SK-MEL-5 (cell line): ENCODE measurements at regions not wholly inside any gene's neighbourhood (a gene's known extent, or its start where the extent isn't known, plus 50 kb on each side); places are given as distances from the start of the nearest gene placed in this dataset.

Experiments
- DNase-seq: peaks from one replicate; pipeline ENCODE4 v3.0.0-alpha.2; 2016; ENCODE audit warnings: low read depth, low spot score
- in situ Hi-C: cut with HindIII; loops from 2 replicates; pipeline ENCODE4 v1.10.0; 2016; ENCODE audit warnings: low sequenced_read_pairs, high pct_unique_total_duplicates, low pct_unique_long_range_greater_than_20kb

GRCh38 chr4:175996206-175996605, 69.4 kb upstream of the WDR17 start:
- no peak for DNase-seq
- in situ Hi-C loops, result no loop called here

- in situ Hi-C loops, result no loop called here
- no peak for DNase-seq
Measured at GRCh38 chr4:175997291-175997690, 68.3 kb upstream of the WDR17 start.

- peak; percentile 49 for DNase-seq
- in situ Hi-C loops, result no loop called here
Measured at GRCh38 chr4:175998782-175999181, 66.9 kb upstream of the WDR17 start.

- no peak for DNase-seq
- in situ Hi-C loops, result no loop called here
Measured at GRCh38 chr4:175999944-176000343, 65.7 kb upstream of the WDR17 start.

- in situ Hi-C loops, result no loop called here
- peak; percentile 78 for DNase-seq
Measured at GRCh38 chr4:176001151-176002006, 64.3 kb upstream of the WDR17 start.

GRCh38 chr4:176002007-176002613, 63.5 kb upstream of the WDR17 start:
- in situ Hi-C loops, result no loop called here

GRCh38 chr4:176005766-176006165, 59.9 kb upstream of the WDR17 start:
- in situ Hi-C loops, result no loop called here
- DNase-seq, result no peak

More at GRCh38 chr4:176002007-176002613, 63.5 kb upstream of the WDR17 start:
- DNase-seq, result peak; percentile 6

GRCh38 chr4:176009254-176009653, 56.4 kb upstream of the WDR17 start:
- in situ Hi-C loops, result no loop called here
- no peak for DNase-seq

GRCh38 chr4:176011529-176011928, 54.1 kb upstream of the WDR17 start:
- in situ Hi-C loops, result no loop called here
- DNase-seq, result peak; percentile 10

GRCh38 chr4:176013476-176014247, 52.0 kb upstream of the WDR17 start:
- in situ Hi-C loops, result no loop called here
- DNase-seq, result no peak

GRCh38 chr4:176014583-176015108, 51.0 kb upstream of the WDR17 start:
- DNase-seq, result no peak
- in situ Hi-C loops, result no loop called here
